AG10803 (cell line): ENCODE measurements at regions not wholly inside any gene's neighbourhood (a gene's known extent, or its start where the extent isn't known, plus 50 kb on each side); places are given as distances from the start of the nearest gene placed in this dataset.

Source experiments
- DNase-seq: peaks from one replicate; pipeline ENCODE4 v3.0.0; 2010; ENCODE audit warnings: low read depth
- H3K4me3 ChIP-seq: 2 replicates; pipeline ENCODE4 v1.5.1; 2011; ENCODE audit warnings: mild to moderate bottlenecking, low read length, control low read depth
- CTCF ChIP-seq: conservative IDR thresholded peaks from 2 replicates; pipeline ENCODE4 v1.5.1; 2011; ENCODE audit warnings: mild to moderate bottlenecking, low read length, control low read depth, inconsistent platforms

- H3K4me3 ChIP-seq: no peak overlapping the region
- no peak for TF ChIP-seq CTCF
- DNase-seq: no peak
These were observed 227.9 kb upstream of the CDH7 start for GRCh38 chr18:65522907-65523306.

- no peak overlapping the region for H3K4me3 ChIP-seq
- DNase-seq: no peak
- no peak for TF ChIP-seq CTCF
These were observed 234.6 kb upstream of the CDH7 start for GRCh38 chr18:65516209-65516608.

GRCh38 chr18:65498605-65499004 is 252.2 kb upstream of the CDH7 start:
- no peak overlapping the region for H3K4me3 ChIP-seq
- no peak for DNase-seq
- no peak for TF ChIP-seq CTCF

- H3K4me3 ChIP-seq: no peak overlapping the region
- TF ChIP-seq CTCF: no peak
- no peak for DNase-seq
These were observed 263.2 kb upstream of the CDH7 start for GRCh38 chr18:65487569-65487968.

- no peak overlapping the region for H3K4me3 ChIP-seq
- TF ChIP-seq CTCF: no peak
- no peak for DNase-seq
These were observed 273.4 kb upstream of the CDH7 start for GRCh38 chr18:65477455-65477854.

- TF ChIP-seq CTCF: no peak
- H3K4me3 ChIP-seq: no peak overlapping the region
- DNase-seq: no peak
These were observed 281.9 kb upstream of the CDH7 start for GRCh38 chr18:65468881-65469280.

- no peak for TF ChIP-seq CTCF
- H3K4me3 ChIP-seq: no peak overlapping the region
- no peak for DNase-seq
These were observed 286.5 kb upstream of the CDH7 start for GRCh38 chr18:65464361-65464760.
